CD14-positive monocyte (primary cell): ENCODE measurements at regions not wholly inside any gene's neighbourhood (a gene's known extent, or its start where the extent isn't known, plus 50 kb on each side); places are given as distances from the start of the nearest gene placed in this dataset.

Experiments
- DNase-seq, 3 donors: peaks; one replicate each; pipeline ENCODE4 v3.0.0-alpha.2; 2011 to 2022
- H2AFZ ChIP-seq: 2 replicates; pipeline ENCODE4 v1.6.0; 2012; ENCODE audit warnings: mild to moderate bottlenecking, low read depth, low read length, inconsistent platforms; ENCODE audit not compliant: insufficient read depth, poor library complexity, severe bottlenecking
- H3K27ac ChIP-seq, 2 donors: 1 replicate in 1 of 2; 2 replicates in 1 of 2; pipeline ENCODE4 v1.5.1; 2012 to 2013; ENCODE audit warnings: low read length in 2 of 2, control low read depth in 1 of 2, inconsistent platforms in 1 of 2, low read depth in 1 of 2, mild to moderate bottlenecking in 1 of 2
- H3K27me3 ChIP-seq, 2 donors: one replicate each; pipeline versions ENCODE4 v1.6.0 to v1.6.1; 2011 to 2013; ENCODE audit warnings: low read length in 2 of 2; ENCODE audit not compliant: control insufficient read depth in 2 of 2, insufficient read depth in 2 of 2
- H3K36me3 ChIP-seq, 2 donors: replicated peaks in 1 of 2; 1 replicate in 1 of 2; 2 replicates in 1 of 2; pipeline versions ENCODE4 v1.5.1 to v1.6.1; 2012 to 2013; ENCODE audit warnings: low read length in 2 of 2, control low read depth in 1 of 2, inconsistent platforms in 1 of 2, mild to moderate bottlenecking in 1 of 2; ENCODE audit not compliant: insufficient read depth in 2 of 2, control insufficient read depth in 1 of 2
- H3K4me1 ChIP-seq, 2 donors: 1 replicate in 1 of 2; 2 replicates in 1 of 2; pipeline versions ENCODE4 v1.5.1 to v1.6.1; 2012 to 2013; ENCODE audit warnings: low read length in 2 of 2, control low read depth in 1 of 2, inconsistent platforms in 1 of 2, mild to moderate bottlenecking in 1 of 2, moderate library complexity in 1 of 2; ENCODE audit not compliant: insufficient read depth in 2 of 2, control insufficient read depth in 1 of 2
- H3K4me2 ChIP-seq: replicated peaks from 2 replicates; pipeline ENCODE3; 2012; ENCODE audit warnings: low read length, moderate library complexity, mild to moderate bottlenecking; ENCODE audit not compliant: poor library complexity, severe bottlenecking; ENCODE audit errors: extremely low read depth
- H3K4me3 ChIP-seq, 3 experiments: fragments of 200-600 bp in 1 of 3; sonication (generic) in 1 of 3; replicated peaks in 1 of 3; 1 replicate in 2 of 3; 2 replicates in 1 of 3; pipeline ENCODE4 v1.5.1; 2011 to 2013; ENCODE audit warnings: low read length in 3 of 3, mild to moderate bottlenecking in 3 of 3, control low read depth in 2 of 3, low read depth in 2 of 3, inconsistent platforms in 1 of 3, moderate library complexity in 1 of 3
- H3K79me2 ChIP-seq: 2 replicates; pipeline ENCODE4 v1.6.0; 2012; ENCODE audit warnings: mild to moderate bottlenecking, control low read depth, inconsistent platforms, low read length, moderate library complexity; ENCODE audit not compliant: insufficient read depth
- H3K9ac ChIP-seq: 2 replicates; pipeline ENCODE4 v1.6.0; 2017; ENCODE audit warnings: low read length, mild to moderate bottlenecking; ENCODE audit not compliant: insufficient read depth, poor library complexity, severe bottlenecking
- H3K9me3 ChIP-seq, 2 donors: replicated peaks in 1 of 2; 1 replicate in 1 of 2; 2 replicates in 1 of 2; pipeline versions ENCODE4 v1.5.1 to v1.6.1; 2012 to 2013; ENCODE audit warnings: low read length in 2 of 2, control low read depth in 1 of 2; ENCODE audit not compliant: control insufficient read depth in 1 of 2, insufficient read depth in 1 of 2
- H4K20me1 ChIP-seq: 2 replicates; pipeline ENCODE4 v1.6.0; 2012; ENCODE audit warnings: mild to moderate bottlenecking, low read length, control low read depth, moderate library complexity; ENCODE audit not compliant: insufficient read depth
- H3K27ac Mint-ChIP-seq, 7 donors: one replicate each; pipeline ENCODE4 v1.8.0; 2020; ENCODE audit warnings: mild to moderate bottlenecking in 7 of 7, mixed read lengths in 7 of 7, moderate library complexity in 6 of 7, inconsistent platforms in 2 of 7
- H3K27me3 Mint-ChIP-seq, 3 donors: one replicate each; pipeline ENCODE4 v1.8.0; 2021 to 2022; ENCODE audit warnings: low read depth in 3 of 3, mild to moderate bottlenecking in 3 of 3, mixed read lengths in 3 of 3, moderate library complexity in 3 of 3, inconsistent platforms in 1 of 3
- H3K36me3 Mint-ChIP-seq, 2 donors: one replicate each; pipeline ENCODE4 v1.8.0; 2020; ENCODE audit warnings: mixed read lengths in 2 of 2, inconsistent platforms in 1 of 2, mild to moderate bottlenecking in 1 of 2
- H3K4me1 Mint-ChIP-seq: one replicate; pipeline ENCODE4 v1.8.0; 2020; ENCODE audit warnings: mild to moderate bottlenecking, mixed read lengths
- H3K4me3 Mint-ChIP-seq, 2 donors: one replicate each; pipeline ENCODE4 v1.8.0; 2020; ENCODE audit warnings: mild to moderate bottlenecking in 2 of 2, mixed read lengths in 2 of 2, moderate library complexity in 1 of 2
- H3K9me3 Mint-ChIP-seq, 7 donors: one replicate each; pipeline ENCODE4 v1.8.0; 2020 to 2022; ENCODE audit warnings: mixed read lengths in 7 of 7, mild to moderate bottlenecking in 6 of 7, moderate library complexity in 6 of 7, inconsistent platforms in 2 of 7
- CTCF ChIP-seq: fragments of 200-600 bp; IDR thresholded peaks from one replicate; pipeline ENCODE4 v1.8.0; 2022; ENCODE audit warnings: antibody characterized with exemption, mild to moderate bottlenecking
- WGBS: methylation state at CpG from one replicate; pipeline ENCODE4 v1.1.5; 2013; ENCODE audit warnings: missing lambda C conversion rate; ENCODE audit not compliant: insufficient coverage; 5-methylcytosine and 5-hydroxymethylcytosine counted together
- intact Hi-C, 2 donors: fragments of 100-400 bp; cut with micrococcal nuclease; formaldehyde crosslinking; loops; one replicate each; pipeline versions ENCODE4 v1.15.0 to v1.15.1; 2023

- no peak for DNase-seq
- intact Hi-C loops, result no loop called here
- Histone ChIP-seq H3K79me2 (no peaks in the 10 kb centered on the region), H3K36me3 (no peaks in the 10 kb centered on the region), H3K4me3 (no peak overlapping the region), H3K27me3 (no peaks in the 10 kb centered on the region), H2AFZ (no peak overlapping the region), H3K4me2 (no peak overlapping the region), H3K9ac (no peak overlapping the region), H3K9me3 (no peaks in the 10 kb centered on the region), H3K27ac (no peak overlapping the region), H3K4me1 (no peaks in the 10 kb centered on the region), H4K20me1 (no peaks in the 10 kb centered on the region)
- no peaks in the 10 kb centered on the region for H3K4me1 Mint-ChIP-seq
- no peaks in the 10 kb centered on the region for H3K36me3 Mint-ChIP-seq
- H3K9me3 Mint-ChIP-seq, result peaks cover 0 to 10% (median 2%) of the 10 kb centered on the region in 7 donors
- WGBS, result 91% methylated on average over 9 of the region's 9 CpGs
- H3K27me3 Mint-ChIP-seq, result peaks cover 0 to 4% (median 0%) of the 10 kb centered on the region in 3 donors
- no peak overlapping the region for H3K4me3 Mint-ChIP-seq
- H3K27ac Mint-ChIP-seq, result no peak overlapping the region
- no peak for TF ChIP-seq CTCF
Observed at GRCh38 chr2:118633371-118634018, 214.0 kb downstream of the EN1 start.

GRCh38 chr2:118632921-118633320 is 214.5 kb downstream of the EN1 start:
- Histone ChIP-seq H3K4me1 (no peaks in the 10 kb centered on the region), H3K27me3 (no peaks in the 10 kb centered on the region), H3K4me3 (no peak overlapping the region), H3K27ac (no peak overlapping the region), H4K20me1 (no peaks in the 10 kb centered on the region), H3K9ac (no peak overlapping the region), H3K79me2 (no peaks in the 10 kb centered on the region), H3K4me2 (no peak overlapping the region), H2AFZ (no peak overlapping the region), H3K9me3 (no peaks in the 10 kb centered on the region), H3K36me3 (no peaks in the 10 kb centered on the region)
- no peak for TF ChIP-seq CTCF
- H3K27ac Mint-ChIP-seq, result no peak overlapping the region
- intact Hi-C loops, result no loop called here
- DNase-seq, result no peak
- no CpG with 5 or more reads among the region's 11 CpGs for WGBS
- H3K9me3 Mint-ChIP-seq, result peaks cover 0 to 10% (median 2%) of the 10 kb centered on the region in 7 donors
- no peaks in the 10 kb centered on the region for H3K36me3 Mint-ChIP-seq
- peaks cover 0 to 4% (median 0%) of the 10 kb centered on the region in 3 donors for H3K27me3 Mint-ChIP-seq
- no peak overlapping the region for H3K4me3 Mint-ChIP-seq
- no peaks in the 10 kb centered on the region for H3K4me1 Mint-ChIP-seq
